ENCODE measurements at regions not wholly inside any gene's neighbourhood (a gene's known extent, or its start where the extent isn't known, plus 50 kb on each side); places are given as distances from the start of the nearest gene placed in this dataset. TPM values are rescaled to one million over a fixed set of nuclear protein-coding genes. Genes with fewer than 3 reads are reported as not detected.

DNA sequence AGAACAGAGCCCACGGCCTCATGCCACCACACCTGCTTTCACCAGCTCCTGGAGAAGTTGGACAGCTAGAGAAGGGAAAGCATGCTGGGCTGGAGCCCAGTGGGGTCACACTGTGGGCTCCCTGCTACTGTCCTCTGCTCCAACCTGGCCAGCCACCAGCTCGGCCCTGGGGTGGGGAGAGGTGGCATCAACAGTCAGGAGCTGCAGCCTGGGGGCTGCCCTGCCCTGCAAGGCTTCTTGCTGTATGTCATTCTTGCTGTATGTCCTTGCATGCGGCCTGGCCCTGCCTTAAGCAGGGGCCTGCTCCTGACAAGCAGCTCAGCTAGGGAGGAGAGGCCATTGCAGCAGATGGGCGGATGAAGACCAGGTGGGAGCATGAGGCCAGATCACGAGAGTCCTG, 50.7 kb upstream of the CCL2 start:
- TF ChIP-seq, protein P1, sequence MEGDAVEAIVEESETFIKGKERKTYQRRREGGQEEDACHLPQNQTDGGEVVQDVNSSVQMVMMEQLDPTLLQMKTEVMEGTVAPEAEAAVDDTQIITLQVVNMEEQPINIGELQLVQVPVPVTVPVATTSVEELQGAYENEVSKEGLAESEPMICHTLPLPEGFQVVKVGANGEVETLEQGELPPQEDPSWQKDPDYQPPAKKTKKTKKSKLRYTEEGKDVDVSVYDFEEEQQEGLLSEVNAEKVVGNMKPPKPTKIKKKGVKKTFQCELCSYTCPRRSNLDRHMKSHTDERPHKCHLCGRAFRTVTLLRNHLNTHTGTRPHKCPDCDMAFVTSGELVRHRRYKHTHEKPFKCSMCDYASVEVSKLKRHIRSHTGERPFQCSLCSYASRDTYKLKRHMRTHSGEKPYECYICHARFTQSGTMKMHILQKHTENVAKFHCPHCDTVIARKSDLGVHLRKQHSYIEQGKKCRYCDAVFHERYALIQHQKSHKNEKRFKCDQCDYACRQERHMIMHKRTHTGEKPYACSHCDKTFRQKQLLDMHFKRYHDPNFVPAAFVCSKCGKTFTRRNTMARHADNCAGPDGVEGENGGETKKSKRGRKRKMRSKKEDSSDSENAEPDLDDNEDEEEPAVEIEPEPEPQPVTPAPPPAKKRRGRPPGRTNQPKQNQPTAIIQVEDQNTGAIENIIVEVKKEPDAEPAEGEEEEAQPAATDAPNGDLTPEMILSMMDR (IDR thresholded peaks at IDR 0.05; ENCODE audit: control extremely low read depth, extremely low read depth) = no peak
- Histone ChIP-seq H3K9ac (ENCODE audit: insufficient read depth in 1 of 2, low read length in 2 of 2) (no peak overlapping the region), H3K27me3 (ENCODE audit: control insufficient read depth in 3 of 3, insufficient read depth in 3 of 3, low read length in 2 of 3) (peaks cover 0 to 4% (median 0%) of the 10 kb centered on the region in 3 donors), H3K4me1 (ENCODE audit: control insufficient read depth in 5 of 5, insufficient read depth in 5 of 5, low read length in 5 of 5) (peaks cover 0 to 4% (median 0%) of the 10 kb centered on the region in 5 donors), H3K36me3 (ENCODE audit: control insufficient read depth in 4 of 4, insufficient read depth in 4 of 4, low read length in 4 of 4) (no peaks in the 10 kb centered on the region), H3K9me3 (ENCODE audit: control insufficient read depth in 4 of 4, insufficient read depth in 3 of 4, low read length in 3 of 4) (peaks cover 0 to 4% (median 0%) of the 10 kb centered on the region in 4 donors), H3K27ac (ENCODE audit: low read depth in 1 of 2, low read length in 1 of 2) (no peak overlapping the region), H3K4me3 (no peak overlapping the region)
- DNase-seq (no peak), ATAC-seq (ENCODE audit: insufficient read depth, low FRiP score) (no peak)
- 93 to 94% methylated on average over 5 of the region's 5 CpGs for WGBS, 2 donors

Small RNA genes lying in the stretch of these regions (small RNA-seq; reads per million reads assigned to genes)
- gene RNA5SP438 (ENCODE audit: low replicate concordance) = not detected

Data from lung (tissue), 12 donors.